ENCODE measurements at regions not wholly inside any gene's neighbourhood (a gene's known extent, or its start where the extent isn't known, plus 50 kb on each side); places are given as distances from the start of the nearest gene placed in this dataset.

- H3K9me3 ChIP-seq = peaks cover 0 to 12% (median 8%) of the 10 kb centered on the region in 8 donors
- H3K27me3 ChIP-seq (replicated peaks in 1 of 7) = peaks cover 0 to 3% (median 0%) of the 10 kb centered on the region in 7 donors
- TF ChIP-seq POLR2A (IDR thresholded peaks at IDR 0.05) (no peak), POLR2AphosphoS5 (IDR thresholded peaks at IDR 0.05) (no peak)
- TF ChIP-seq, protein P1, sequence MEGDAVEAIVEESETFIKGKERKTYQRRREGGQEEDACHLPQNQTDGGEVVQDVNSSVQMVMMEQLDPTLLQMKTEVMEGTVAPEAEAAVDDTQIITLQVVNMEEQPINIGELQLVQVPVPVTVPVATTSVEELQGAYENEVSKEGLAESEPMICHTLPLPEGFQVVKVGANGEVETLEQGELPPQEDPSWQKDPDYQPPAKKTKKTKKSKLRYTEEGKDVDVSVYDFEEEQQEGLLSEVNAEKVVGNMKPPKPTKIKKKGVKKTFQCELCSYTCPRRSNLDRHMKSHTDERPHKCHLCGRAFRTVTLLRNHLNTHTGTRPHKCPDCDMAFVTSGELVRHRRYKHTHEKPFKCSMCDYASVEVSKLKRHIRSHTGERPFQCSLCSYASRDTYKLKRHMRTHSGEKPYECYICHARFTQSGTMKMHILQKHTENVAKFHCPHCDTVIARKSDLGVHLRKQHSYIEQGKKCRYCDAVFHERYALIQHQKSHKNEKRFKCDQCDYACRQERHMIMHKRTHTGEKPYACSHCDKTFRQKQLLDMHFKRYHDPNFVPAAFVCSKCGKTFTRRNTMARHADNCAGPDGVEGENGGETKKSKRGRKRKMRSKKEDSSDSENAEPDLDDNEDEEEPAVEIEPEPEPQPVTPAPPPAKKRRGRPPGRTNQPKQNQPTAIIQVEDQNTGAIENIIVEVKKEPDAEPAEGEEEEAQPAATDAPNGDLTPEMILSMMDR (IDR thresholded peaks at IDR 0.05 in 8 of 11, conservative IDR thresholded peaks at IDR 0.05 in 3 of 11) = no peak
- 90 to 96% (median 92%) methylated on average over 2 of the region's 2 CpGs for WGBS, 5 donors
- intact Hi-C loops (cut with DNase I; ENCODE audit: low total_unique reads) = no loop called here
- no peak for DNase-seq
- no peaks in the 10 kb centered on the region for H3K4me1 ChIP-seq
- H3K4me3 ChIP-seq = no peak overlapping the region
- no peaks in the 10 kb centered on the region for H3K36me3 ChIP-seq
- H3K27ac ChIP-seq = no peak overlapping the region
Measured at GRCh38 chr9:20271723-20272122, 350.6 kb downstream of the MLLT3 start.

- TF ChIP-seq, protein P1 (IDR thresholded peaks at IDR 0.05 in 8 of 11, conservative IDR thresholded peaks at IDR 0.05 in 3 of 11) = no peak
- TF ChIP-seq POLR2AphosphoS5 (IDR thresholded peaks at IDR 0.05) (no peak), POLR2A (IDR thresholded peaks at IDR 0.05) (no peak)
- Histone ChIP-seq H3K9me3 (peaks cover 0 to 6% (median 1%) of the 10 kb centered on the region in 8 donors), H3K27me3 (replicated peaks in 1 of 7) (peaks cover 0 to 3% (median 0%) of the 10 kb centered on the region in 7 donors), H3K36me3 (no peaks in the 10 kb centered on the region), H3K4me1 (no peaks in the 10 kb centered on the region), H3K27ac (no peak overlapping the region), H3K4me3 (no peak overlapping the region)
- no peak for DNase-seq
- 60 to 79% (median 67%) methylated on average over 1 of the region's 1 CpG for WGBS, 5 donors
- intact Hi-C loops (cut with DNase I; ENCODE audit: low total_unique reads) = no loop called here
Measured at GRCh38 chr9:20271096-20271495, 351.2 kb downstream of the MLLT3 start.

GRCh38 chr9:20270161-20270560 is 352.1 kb downstream of the MLLT3 start:
- TF ChIP-seq POLR2AphosphoS5 (IDR thresholded peaks at IDR 0.05) (no peak), POLR2A (IDR thresholded peaks at IDR 0.05) (no peak)
- TF ChIP-seq, protein P1 (IDR thresholded peaks at IDR 0.05 in 8 of 11, conservative IDR thresholded peaks at IDR 0.05 in 3 of 11) = no peak
- intact Hi-C loops (cut with DNase I; ENCODE audit: low total_unique reads) = no loop called here
- H3K4me1 ChIP-seq = no peaks in the 10 kb centered on the region
- H3K4me3 ChIP-seq = no peak overlapping the region
- H3K36me3 ChIP-seq = no peaks in the 10 kb centered on the region
- DNase-seq = no peak
- peaks cover 0 to 4% (median 0%) of the 10 kb centered on the region in 8 donors for H3K9me3 ChIP-seq
- H3K27ac ChIP-seq = no peak overlapping the region
- H3K27me3 ChIP-seq (replicated peaks in 1 of 7) = peaks cover 0 to 3% (median 0%) of the 10 kb centered on the region in 7 donors
- 61 to 83% (median 77%) methylated on average over 1 of the region's 1 CpG for WGBS, 5 donors

- H3K9me3 ChIP-seq = peaks cover 0 to 4% (median 0%) of the 10 kb centered on the region in 8 donors
- no peak for DNase-seq
- intact Hi-C loops (cut with DNase I; ENCODE audit: low total_unique reads) = no loop called here
- WGBS, 5 donors = 59 to 94% (median 92%) methylated on average over 2 of the region's 2 CpGs
- no peaks in the 10 kb centered on the region for H3K4me1 ChIP-seq
- H3K4me3 ChIP-seq = no peak overlapping the region
- TF ChIP-seq POLR2A (IDR thresholded peaks at IDR 0.05) (no peak), POLR2AphosphoS5 (IDR thresholded peaks at IDR 0.05) (no peak)
- TF ChIP-seq, protein P1 (IDR thresholded peaks at IDR 0.05 in 8 of 11, conservative IDR thresholded peaks at IDR 0.05 in 3 of 11) = no peak
- H3K27me3 ChIP-seq (replicated peaks in 1 of 7) = peaks cover 0 to 3% (median 0%) of the 10 kb centered on the region in 7 donors
- H3K36me3 ChIP-seq = no peaks in the 10 kb centered on the region
- no peak overlapping the region for H3K27ac ChIP-seq
Measured at GRCh38 chr9:20269620-20270019, 352.7 kb downstream of the MLLT3 start.

Data from spleen (tissue), 11 donors.